Naive thymus-derived CD8-positive, alpha-beta T cell (primary cell): ENCODE measurements at regions not wholly inside any gene's neighbourhood (a gene's known extent, or its start where the extent isn't known, plus 50 kb on each side); places are given as distances from the start of the nearest gene placed in this dataset.
A peak's percentile ranks its signal among the peaks of the same experiment; 100 is the strongest.
"Not testable (repeated sequence)": the region's sequence is repeated elsewhere in the genome, so short reads cannot be mapped to it uniquely, and the experiment has no call there.

Experiments used
- ATAC-seq, 2 donors: fragments of 150-1000 bp; cut with Tn5 transposase in 1 of 2; sonication (Bioruptor Pico), chemical (Tn5 transposase) in 1 of 2; 1 replicate in 1 of 2; 2 replicates in 1 of 2; pipeline ENCODE4 v1.10.0; 2021; ENCODE audit warnings: mild to moderate bottlenecking in 2 of 2, moderate library complexity in 2 of 2
- POLR2A ChIA-PET: fragments of 350-600 bp; sonication (Branson Sonifier 250); formaldehyde crosslinking; loops from one replicate; lab custom pipeline; 2021; ENCODE audit warnings: antibody characterized with exemption; lab: Charles Lee
- DNase-seq, 10 donors: peaks; one replicate each; pipeline versions ENCODE4 v3.0.0 to v3.0.0-alpha.2; 2020 to 2022
- H3K27ac Mint-ChIP-seq, 10 donors: one replicate each; pipeline ENCODE4 v1.8.0; 2020 to 2022; ENCODE audit warnings: mild to moderate bottlenecking in 10 of 10, mixed read lengths in 10 of 10, moderate library complexity in 4 of 10, inconsistent platforms in 1 of 10
- H3K27me3 Mint-ChIP-seq, 5 donors: one replicate each; pipeline ENCODE4 v1.8.0; 2021 to 2022; ENCODE audit warnings: mixed read lengths in 5 of 5
- H3K36me3 Mint-ChIP-seq, 3 donors: one replicate each; pipeline ENCODE4 v1.8.0; 2020 to 2022; ENCODE audit warnings: mixed read lengths in 3 of 3, mild to moderate bottlenecking in 2 of 3, inconsistent platforms in 1 of 3
- H3K4me1 Mint-ChIP-seq, 4 donors: one replicate each; pipeline ENCODE4 v1.8.0; 2021 to 2022; ENCODE audit warnings: mixed read lengths in 4 of 4
- H3K4me3 Mint-ChIP-seq, 10 donors: one replicate each; pipeline ENCODE4 v1.8.0; 2020 to 2022; ENCODE audit warnings: mild to moderate bottlenecking in 10 of 10, mixed read lengths in 10 of 10, moderate library complexity in 6 of 10, inconsistent platforms in 1 of 10
- H3K9me3 Mint-ChIP-seq, 9 donors: one replicate each; pipeline ENCODE4 v1.8.0; 2020 to 2022; ENCODE audit warnings: mixed read lengths in 9 of 9, mild to moderate bottlenecking in 3 of 9, inconsistent platforms in 1 of 9, moderate library complexity in 1 of 9

DNA sequence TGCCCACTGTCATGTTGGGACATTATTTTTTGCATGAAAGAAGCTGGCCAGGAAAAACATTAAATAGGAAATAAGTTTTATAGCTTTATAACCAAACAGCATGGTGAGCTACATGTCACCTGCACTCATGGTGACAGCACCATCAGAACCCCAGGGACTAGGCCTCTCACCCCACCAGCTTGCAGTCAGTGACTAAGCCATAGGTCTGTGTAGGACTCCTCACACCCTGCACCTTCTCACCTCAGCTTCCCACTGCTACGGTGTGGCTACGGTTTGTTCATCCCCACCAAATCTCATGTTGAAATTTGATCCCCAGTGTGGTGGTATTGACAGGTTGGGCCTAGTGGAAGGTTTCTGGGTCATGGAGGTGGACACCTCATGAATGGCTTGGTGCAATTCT lies 161.3 kb upstream of the VIPR2 start:
- Mint-ChIP-seq H3K4me3 (no peak overlapping the region), H3K4me1 (no peaks in the 10 kb centered on the region), H3K36me3 (peaks cover 0 to 2% (median 0%) of the 10 kb centered on the region in 3 donors), H3K9me3 (peaks cover 0 to 16% (median 7%) of the 10 kb centered on the region in 9 donors), H3K27ac (no peak overlapping the region), H3K27me3 (peaks cover 4 to 27% (median 12%) of the 10 kb centered on the region in 5 donors)
- DNase-seq (no peak), ATAC-seq (no peak)
- POLR2A ChIA-PET: no interaction called here

DNA sequence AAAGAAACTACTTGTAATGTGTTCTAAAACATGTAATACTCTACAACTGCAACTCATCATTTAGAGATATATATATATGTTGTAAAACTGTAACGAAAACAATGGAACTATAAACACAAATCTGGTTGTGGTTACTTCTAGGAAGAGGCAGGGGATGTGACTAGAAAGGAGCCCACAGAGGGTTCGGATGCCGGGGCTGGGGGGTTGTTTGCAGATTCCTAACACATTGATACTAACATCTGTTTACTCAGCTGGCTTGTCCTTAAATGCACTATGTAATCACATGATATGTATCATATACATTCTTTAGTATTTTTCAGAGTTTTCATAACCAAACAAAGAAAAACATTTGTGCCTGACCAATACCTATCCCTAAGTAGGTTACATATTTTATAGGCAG lies 160.5 kb upstream of the VIPR2 start:
- Mint-ChIP-seq H3K9me3 (peaks cover 0 to 20% (median 7%) of the 10 kb centered on the region in 9 donors), H3K27me3 (peaks cover 4 to 23% (median 7%) of the 10 kb centered on the region in 5 donors)
- H3K27ac Mint-ChIP-seq, POLR2A ChIA-PET, H3K4me3 Mint-ChIP-seq, H3K4me1 Mint-ChIP-seq, H3K36me3 Mint-ChIP-seq, ATAC-seq, DNase-seq: not testable (repeated sequence)

DNA sequence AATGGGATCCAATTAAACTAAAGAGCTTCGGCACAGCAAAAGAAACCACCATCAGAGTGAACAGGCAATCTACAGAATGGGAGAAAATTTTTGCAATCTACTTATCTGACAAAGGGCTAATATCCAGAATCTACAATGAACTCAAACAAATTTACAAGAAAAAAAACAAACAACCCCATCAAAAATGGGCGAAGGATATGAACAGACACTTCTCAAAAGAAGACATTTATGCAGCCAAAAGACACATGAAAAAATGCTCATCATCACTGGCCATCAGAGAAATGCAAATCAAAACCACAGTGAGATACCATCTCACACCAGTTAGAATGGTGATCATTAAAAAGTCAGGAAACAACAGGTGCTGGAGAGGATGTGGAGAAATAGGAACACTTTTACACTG lies 158.8 kb upstream of the VIPR2 start:
- ATAC-seq, H3K4me1 Mint-ChIP-seq, H3K36me3 Mint-ChIP-seq, H3K27ac Mint-ChIP-seq, POLR2A ChIA-PET, DNase-seq, H3K4me3 Mint-ChIP-seq: not testable (repeated sequence)
- Mint-ChIP-seq H3K9me3 (peaks cover 0 to 25% (median 7%) of the 10 kb centered on the region in 9 donors), H3K27me3 (peaks cover 0 to 22% (median 5%) of the 10 kb centered on the region in 5 donors)

DNA sequence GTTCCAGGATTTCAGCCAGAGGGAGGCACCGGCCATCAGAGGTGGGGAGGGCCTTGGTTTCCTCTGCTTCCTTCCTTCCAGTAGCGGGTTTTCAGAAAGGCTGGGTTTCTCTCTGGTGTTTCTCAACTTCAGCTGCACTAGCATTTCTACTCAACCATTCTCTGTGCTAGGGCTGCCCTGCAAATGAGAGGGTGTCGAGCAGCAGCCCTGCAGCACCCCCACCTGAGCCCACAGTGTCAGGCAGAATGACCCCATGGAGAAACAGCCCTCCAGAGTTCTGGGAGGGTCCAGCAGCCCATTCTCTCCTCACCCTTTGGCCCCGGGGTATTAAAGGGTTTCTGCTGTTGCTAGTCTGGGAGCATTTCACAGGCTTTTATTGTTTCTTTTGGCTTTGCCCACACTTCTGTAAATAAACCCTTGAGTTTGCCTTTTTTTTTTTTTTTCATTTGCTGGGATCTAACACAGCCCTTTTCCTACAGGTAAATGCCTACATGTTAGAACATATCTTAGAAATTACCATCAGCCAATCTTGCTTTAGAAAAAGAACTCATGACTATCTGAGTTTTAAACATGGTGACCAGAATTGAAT lies 151.5 kb upstream of the VIPR2 start:
- ATAC-seq: no peak
- Mint-ChIP-seq H3K27ac (no peak overlapping the region), H3K4me3 (no peak overlapping the region), H3K9me3 (peaks cover 0 to 21% (median 11%) of the 10 kb centered on the region in 9 donors), H3K27me3 (peaks cover 7 to 42% (median 13%) of the 10 kb centered on the region in 5 donors), H3K4me1 (no peaks in the 10 kb centered on the region), H3K36me3 (peaks cover 0 to 9% (median 5%) of the 10 kb centered on the region in 3 donors)
- DNase-seq: no peak
- POLR2A ChIA-PET: no interaction called here

DNA sequence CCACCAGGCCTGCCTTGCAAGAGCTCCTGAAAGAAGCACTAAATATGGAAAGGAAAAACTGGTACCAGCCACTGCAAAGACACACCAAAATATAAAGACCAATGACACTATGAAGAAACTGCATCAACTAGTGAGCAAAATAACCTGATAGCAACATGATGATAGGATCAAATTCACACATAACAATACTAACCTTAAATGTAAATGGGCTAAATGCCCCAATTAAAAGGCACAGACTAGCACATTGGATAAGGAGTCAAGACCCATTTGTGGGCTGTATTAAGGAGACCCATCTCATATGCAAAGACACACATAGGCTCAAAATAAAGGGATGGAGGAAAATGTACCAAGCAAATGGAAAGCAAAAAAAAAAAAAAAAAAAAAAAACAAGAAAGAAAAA lies 141.8 kb upstream of the VIPR2 start:
- Mint-ChIP-seq H3K9me3 (peaks cover 11 to 40% (median 19%) of the 10 kb centered on the region in 9 donors), H3K36me3 (peaks cover 0 to 32% (median 13%) of the 10 kb centered on the region in 3 donors), H3K27me3 (peaks cover 15 to 47% (median 19%) of the 10 kb centered on the region in 5 donors)
- H3K4me3 Mint-ChIP-seq, H3K4me1 Mint-ChIP-seq, ATAC-seq, POLR2A ChIA-PET, H3K27ac Mint-ChIP-seq, DNase-seq: not testable (repeated sequence)

DNA sequence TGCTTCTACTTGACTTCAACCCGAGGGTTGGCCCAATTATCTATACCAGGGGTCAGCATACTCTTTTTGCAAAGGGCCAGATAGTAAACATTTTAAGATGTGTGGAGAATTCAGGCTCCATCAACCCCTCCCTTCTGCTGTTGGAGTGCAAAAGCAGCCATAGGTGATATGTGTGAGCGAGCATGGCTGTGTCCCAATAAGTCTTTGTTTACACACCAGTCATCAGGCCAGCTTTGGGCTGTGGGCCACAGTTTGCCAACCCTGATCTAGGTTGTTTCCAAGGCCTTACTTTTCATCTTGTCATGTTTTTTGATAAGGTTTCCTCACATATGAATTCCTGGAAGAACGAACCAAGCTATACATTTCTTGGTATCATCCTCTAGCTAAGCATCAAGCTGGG lies 136.9 kb upstream of the VIPR2 start:
- POLR2A ChIA-PET: no interaction called here
- Mint-ChIP-seq H3K27ac (no peak overlapping the region), H3K4me3 (no peak overlapping the region), H3K9me3 (peaks cover 7 to 34% (median 18%) of the 10 kb centered on the region in 9 donors), H3K27me3 (peaks cover 20 to 65% (median 24%) of the 10 kb centered on the region in 5 donors), H3K36me3 (peaks cover 0 to 34% (median 6%) of the 10 kb centered on the region in 3 donors), H3K4me1 (no peaks in the 10 kb centered on the region)
- no peak for ATAC-seq
- no peak for DNase-seq

DNA sequence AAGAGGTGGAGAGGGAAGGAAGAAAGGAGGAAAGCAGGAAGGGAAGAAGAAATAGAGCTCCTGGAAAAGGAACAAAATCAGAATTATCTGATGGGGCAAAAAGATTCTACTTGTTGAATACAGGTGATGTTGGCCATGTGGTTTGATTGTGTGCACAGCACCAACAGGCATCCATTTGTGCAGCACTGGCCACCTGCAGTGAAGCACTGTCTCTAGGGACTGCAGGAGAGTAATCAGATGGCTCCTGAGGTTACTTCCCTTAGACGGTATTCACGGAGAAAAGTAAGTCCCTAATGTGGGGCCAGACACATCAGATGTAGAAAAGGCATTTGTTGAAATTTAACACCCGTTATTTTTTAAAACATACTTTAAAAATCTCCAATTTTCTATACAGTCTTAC lies 135.3 kb upstream of the VIPR2 start:
- POLR2A ChIA-PET: no interaction called here
- Mint-ChIP-seq H3K36me3 (peaks cover 0 to 35% (median 1%) of the 10 kb centered on the region in 3 donors), H3K27me3 (peaks cover 13 to 50% (median 18%) of the 10 kb centered on the region in 5 donors), H3K27ac (no peak overlapping the region), H3K9me3 (peaks cover 3 to 33% (median 19%) of the 10 kb centered on the region in 9 donors), H3K4me3 (no peak overlapping the region), H3K4me1 (no peaks in the 10 kb centered on the region)
- ATAC-seq (no peak), DNase-seq (no peak)

DNA sequence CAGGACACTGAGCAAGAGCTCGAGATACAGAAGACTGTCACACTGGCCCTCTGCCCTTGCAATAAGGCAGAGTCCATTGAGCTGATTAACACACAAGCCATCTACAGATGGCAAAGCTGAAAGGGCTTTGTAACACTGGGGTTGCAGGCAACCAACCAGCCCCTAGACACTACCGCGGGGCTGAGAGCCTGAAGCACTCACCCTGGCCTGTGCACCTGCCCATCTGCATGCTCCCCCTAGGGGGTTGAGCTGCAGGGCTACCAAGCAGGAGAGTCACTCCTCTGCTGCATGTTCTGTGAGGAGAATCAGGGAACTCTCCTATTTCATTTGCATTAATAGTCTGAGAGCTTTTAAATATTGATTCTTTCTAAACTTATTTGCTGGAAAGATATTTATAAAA lies 128.1 kb upstream of the VIPR2 start:
- H3K9me3 Mint-ChIP-seq: peaks cover 8 to 75% (median 30%) of the 10 kb centered on the region in 9 donors
- peaks cover 5 to 25% (median 7%) of the 10 kb centered on the region in 5 donors for H3K27me3 Mint-ChIP-seq
- POLR2A ChIA-PET: no interaction called here
- H3K4me3 Mint-ChIP-seq: no peak overlapping the region
- ATAC-seq (no peak), DNase-seq (no peak)
- H3K4me1 Mint-ChIP-seq: no peaks in the 10 kb centered on the region
- H3K27ac Mint-ChIP-seq: no peak overlapping the region
- peaks cover 0 to 63% (median 6%) of the 10 kb centered on the region in 3 donors for H3K36me3 Mint-ChIP-seq

DNA sequence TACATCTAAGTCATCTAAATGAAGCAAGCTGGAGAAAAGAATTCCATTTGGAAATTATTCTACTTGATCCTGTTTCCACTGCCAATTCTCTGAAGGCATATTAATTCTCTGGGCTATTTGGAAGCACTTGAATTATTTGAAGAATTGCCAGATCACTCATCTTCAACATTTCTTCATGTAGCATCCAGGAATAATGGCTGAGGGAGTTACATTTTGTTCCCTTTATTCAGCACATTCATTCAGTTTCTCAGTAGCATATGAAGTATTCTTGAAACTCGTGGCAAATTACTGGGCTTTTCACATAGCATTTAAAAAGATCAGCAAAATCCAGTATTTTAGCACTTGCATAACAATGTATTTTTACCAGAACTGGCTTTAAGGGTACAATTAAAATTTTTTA lies 127.1 kb upstream of the VIPR2 start:
- H3K36me3 Mint-ChIP-seq: peaks cover 0 to 56% (median 6%) of the 10 kb centered on the region in 3 donors
- H3K27me3 Mint-ChIP-seq: peaks cover 4 to 16% (median 5%) of the 10 kb centered on the region in 5 donors
- H3K27ac Mint-ChIP-seq: no peak overlapping the region
- DNase-seq (no peak), ATAC-seq (no peak)
- H3K4me3 Mint-ChIP-seq: no peak overlapping the region
- no peaks in the 10 kb centered on the region for H3K4me1 Mint-ChIP-seq
- H3K9me3 Mint-ChIP-seq: peaks cover 10 to 72% (median 32%) of the 10 kb centered on the region in 9 donors
- POLR2A ChIA-PET: no interaction called here

DNA sequence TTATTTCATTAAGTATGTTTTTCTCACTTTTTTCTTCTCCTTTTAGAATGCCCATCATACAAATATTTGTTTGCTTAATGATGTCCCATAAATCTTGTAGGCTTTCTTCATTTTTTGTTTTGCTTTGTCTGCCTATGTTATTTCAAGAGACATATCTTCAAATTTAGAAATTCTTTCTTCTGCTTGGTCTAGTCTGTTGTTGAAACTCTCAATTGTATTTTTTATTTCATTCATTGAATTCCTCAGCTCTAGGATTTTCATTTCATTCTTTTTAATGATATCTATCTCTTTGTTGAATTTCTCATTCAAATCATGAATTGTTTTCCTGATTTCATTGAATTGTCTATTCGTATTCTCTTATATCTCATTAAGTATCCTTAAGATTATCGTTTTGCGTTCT lies 125.1 kb upstream of the VIPR2 start:
- Mint-ChIP-seq H3K9me3 (peaks cover 0 to 61% (median 24%) of the 10 kb centered on the region in 9 donors), H3K27ac (no peak overlapping the region), H3K4me1 (no peaks in the 10 kb centered on the region), H3K36me3 (peaks cover 0 to 42% (median 6%) of the 10 kb centered on the region in 3 donors), H3K4me3 (no peak overlapping the region), H3K27me3 (peaks cover 3 to 13% (median 4%) of the 10 kb centered on the region in 5 donors)
- POLR2A ChIA-PET: no interaction called here
- ATAC-seq: no peak
- no peak for DNase-seq

DNA sequence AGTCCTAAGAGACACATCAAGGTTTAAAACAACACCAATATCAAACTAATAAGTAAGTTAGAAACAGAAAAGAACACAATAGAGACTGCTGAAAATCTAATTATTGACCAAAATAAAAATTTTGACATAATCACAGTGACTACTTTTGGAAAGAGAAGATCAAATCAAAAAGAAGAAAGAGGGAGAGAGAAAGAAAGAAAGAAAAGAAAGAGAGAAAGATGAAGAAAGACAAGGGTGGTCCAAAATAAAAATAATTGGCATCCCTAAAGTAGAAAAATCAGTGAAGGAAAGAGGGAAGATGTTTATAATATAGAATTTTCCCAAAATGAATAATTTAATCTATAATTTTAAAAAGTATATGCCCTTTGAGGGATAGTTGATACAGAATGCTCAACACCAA lies 118.8 kb upstream of the VIPR2 start:
- DNase-seq: no peak
- Mint-ChIP-seq H3K27me3 (peaks cover 7 to 29% (median 20%) of the 10 kb centered on the region in 5 donors), H3K4me3 (no peak overlapping the region), H3K9me3 (peaks cover 14 to 40% (median 20%) of the 10 kb centered on the region in 9 donors), H3K4me1 (no peaks in the 10 kb centered on the region), H3K36me3 (peaks cover 0 to 29% (median 0%) of the 10 kb centered on the region in 3 donors), H3K27ac (no peak overlapping the region)
- ATAC-seq: no peak
- POLR2A ChIA-PET: no interaction called here

DNA sequence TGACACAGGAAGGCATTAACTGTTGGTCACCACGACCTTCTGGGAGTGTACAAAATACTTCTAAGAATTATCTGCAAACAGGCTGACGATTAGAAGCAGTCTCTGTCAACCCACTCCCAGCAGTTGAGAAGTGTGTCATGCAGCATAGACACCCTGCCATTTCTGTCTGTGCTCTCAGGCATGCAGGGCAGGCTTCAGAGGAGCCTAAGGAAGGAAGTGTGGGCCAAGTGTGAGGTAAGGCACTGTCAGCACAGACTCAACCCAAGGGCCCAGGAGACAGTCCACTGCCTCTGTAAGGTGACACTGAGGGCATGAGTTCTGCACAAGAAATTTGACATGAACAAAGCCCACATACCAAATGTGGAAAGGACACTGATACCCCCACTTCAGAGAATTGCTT lies 109.0 kb upstream of the VIPR2 start:
- POLR2A ChIA-PET: no interaction called here
- no peak overlapping the region for H3K4me3 Mint-ChIP-seq
- ATAC-seq: no peak

DNA sequence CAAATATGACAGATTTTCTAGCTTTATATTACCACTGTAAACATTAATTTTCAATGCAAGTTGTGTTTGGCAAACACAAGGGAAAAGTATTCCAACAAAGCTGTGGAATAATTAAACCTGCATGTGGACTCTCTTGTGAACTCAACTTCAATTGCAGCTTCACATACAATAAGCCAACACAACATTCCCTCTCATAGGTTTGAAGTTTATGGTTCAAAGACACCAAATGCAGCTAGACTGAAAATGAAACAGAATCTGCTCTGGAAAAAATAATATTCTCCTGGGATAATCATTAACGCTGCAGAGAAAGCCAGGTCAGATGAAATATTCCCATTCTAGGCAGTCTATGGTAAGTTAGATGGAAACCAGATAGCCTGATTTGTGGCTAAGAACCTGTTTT lies 105.8 kb upstream of the VIPR2 start:
- peaks cover 6 to 43% (median 13%) of the 10 kb centered on the region in 5 donors for H3K27me3 Mint-ChIP-seq
- no peak overlapping the region for H3K4me3 Mint-ChIP-seq
- no peaks in the 10 kb centered on the region for H3K36me3 Mint-ChIP-seq
- ATAC-seq (no peak), DNase-seq (no peak)
- no peaks in the 10 kb centered on the region for H3K9me3 Mint-ChIP-seq
- peaks cover 0 to 13% (median 3%) of the 10 kb centered on the region in 4 donors for H3K4me1 Mint-ChIP-seq
- H3K27ac Mint-ChIP-seq: no peak overlapping the region
- POLR2A ChIA-PET: no interaction called here

More for the DNA sequence above, 109.0 kb upstream of the VIPR2 start:
- Mint-ChIP-seq H3K9me3 (no peaks in the 10 kb centered on the region), H3K27me3 (peaks cover 10 to 38% (median 11%) of the 10 kb centered on the region in 5 donors), H3K36me3 (no peaks in the 10 kb centered on the region), H3K4me1 (peaks cover 0 to 4% (median 3%) of the 10 kb centered on the region in 4 donors), H3K27ac (peak overlapping the region in 1 of 10 donors; percentile 68)
- DNase-seq: peak in 1 of 10 donors; percentile 9
